ENCODE measurements at regions not wholly inside any gene's neighbourhood (a gene's known extent, or its start where the extent isn't known, plus 50 kb on each side); places are given as distances from the start of the nearest gene placed in this dataset.
A peak's percentile ranks its signal among the peaks of the same experiment; 100 is the strongest.

GRCh38 chr3:180743813-180744590, 64.7 kb upstream of the CCDC39 start:
- H3K56ac ChIP-seq (ENCODE audit: low read length), result no peak overlapping the region
- H3K27ac ChIP-seq (ENCODE audit: low read depth, low read length), result no peak overlapping the region
- no peaks in the 10 kb centered on the region for H3K27me3 ChIP-seq (ENCODE audit: insufficient read depth, low read length, poor library complexity)
- no CpG with 5 or more reads among the region's 18 CpGs for WGBS (ENCODE audit: extremely low coverage, insufficient coverage, low lambda C conversion rate)
- peaks cover 2% of the 10 kb centered on the region for H3K4me1 ChIP-seq (ENCODE audit: control insufficient read depth, low read depth, low read length)
- no peaks in the 10 kb centered on the region for H3K36me3 ChIP-seq (ENCODE audit: control insufficient read depth, insufficient read depth, low read length)
- no peak overlapping the region for H3K9ac ChIP-seq (ENCODE audit: low read length)
- no peak overlapping the region for H3K18ac ChIP-seq (ENCODE audit: low read length)
- H4K8ac ChIP-seq (ENCODE audit: low read depth, low read length), result no peak overlapping the region
- H2BK120ac ChIP-seq (ENCODE audit: low read depth, low read length), result no peak overlapping the region
- no peaks in the 10 kb centered on the region for H3K79me2 ChIP-seq (ENCODE audit: control insufficient read depth, insufficient read depth, low read length)
- H2BK15ac ChIP-seq (replicated peaks; ENCODE audit: low read depth), result no peak overlapping the region
- H2AK5ac ChIP-seq (ENCODE audit: low read length), result no peak overlapping the region
- H3K4me2 ChIP-seq (ENCODE audit: low read length), result no peak overlapping the region
- no peaks in the 10 kb centered on the region for H3K79me1 ChIP-seq (ENCODE audit: low read length)
- no peak overlapping the region for H3K23ac ChIP-seq (ENCODE audit: low read length)
- H2BK5ac ChIP-seq (ENCODE audit: low read length), result no peak overlapping the region
- DNase-seq, result peak; percentile 7
- no peak overlapping the region for H4K5ac ChIP-seq (ENCODE audit: low read length)
- no peak overlapping the region for H3K4me3 ChIP-seq (ENCODE audit: low read length)
- H3K4ac ChIP-seq (ENCODE audit: low read depth, low read length), result no peak overlapping the region

- no peak overlapping the region for H3K4ac ChIP-seq (ENCODE audit: low read depth, low read length)
- H4K8ac ChIP-seq (ENCODE audit: low read depth, low read length), result no peak overlapping the region
- no peak overlapping the region for H3K9ac ChIP-seq (ENCODE audit: low read length)
- H3K56ac ChIP-seq (ENCODE audit: low read length), result no peak overlapping the region
- no peak overlapping the region for H3K27ac ChIP-seq (ENCODE audit: low read depth, low read length)
- no peak overlapping the region for H3K4me3 ChIP-seq (ENCODE audit: low read length)
- no peak overlapping the region for H2BK120ac ChIP-seq (ENCODE audit: low read depth, low read length)
- no peak overlapping the region for H2BK5ac ChIP-seq (ENCODE audit: low read length)
- no peaks in the 10 kb centered on the region for H3K36me3 ChIP-seq (ENCODE audit: control insufficient read depth, insufficient read depth, low read length)
- no peak for DNase-seq
- H3K23ac ChIP-seq (ENCODE audit: low read length), result no peak overlapping the region
- no peak overlapping the region for H3K18ac ChIP-seq (ENCODE audit: low read length)
- no peak overlapping the region for H4K5ac ChIP-seq (ENCODE audit: low read length)
- no peak overlapping the region for H2BK15ac ChIP-seq (replicated peaks; ENCODE audit: low read depth)
- H3K79me1 ChIP-seq (ENCODE audit: low read length), result no peaks in the 10 kb centered on the region
- H2AK5ac ChIP-seq (ENCODE audit: low read length), result no peak overlapping the region
- no peaks in the 10 kb centered on the region for H3K27me3 ChIP-seq (ENCODE audit: insufficient read depth, low read length, poor library complexity)
- no peak overlapping the region for H3K4me2 ChIP-seq (ENCODE audit: low read length)
- peaks cover 2% of the 10 kb centered on the region for H3K4me1 ChIP-seq (ENCODE audit: control insufficient read depth, low read depth, low read length)
- no CpG with 5 or more reads among the region's 1 CpG for WGBS (ENCODE audit: extremely low coverage, insufficient coverage, low lambda C conversion rate)
- no peaks in the 10 kb centered on the region for H3K79me2 ChIP-seq (ENCODE audit: control insufficient read depth, insufficient read depth, low read length)
Measured at GRCh38 chr3:180747805-180748361, 68.6 kb upstream of the CCDC39 start.

DNA sequence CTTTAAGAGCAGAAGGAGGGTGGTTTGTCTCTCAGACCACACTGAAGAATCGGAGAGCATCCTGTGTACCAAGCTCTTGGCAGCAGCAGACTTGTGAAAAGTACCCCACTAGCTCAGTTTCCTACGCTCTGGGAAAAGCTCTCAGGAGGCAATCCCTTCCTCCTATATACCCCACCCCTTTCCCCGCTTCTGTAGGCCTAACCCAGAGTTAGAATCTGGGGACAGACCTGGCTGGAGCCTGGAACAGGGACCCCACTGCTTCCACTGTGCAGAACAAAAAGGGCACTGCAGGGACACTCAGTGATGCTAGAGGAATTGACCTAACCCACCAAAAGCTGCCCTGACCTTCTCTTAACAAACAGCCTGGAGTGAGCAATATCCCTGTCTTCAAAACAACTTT, 70.0 kb upstream of the CCDC39 start:
- H3K56ac ChIP-seq (ENCODE audit: low read length), result no peak overlapping the region
- no peaks in the 10 kb centered on the region for H3K79me2 ChIP-seq (ENCODE audit: control insufficient read depth, insufficient read depth, low read length)
- H2BK15ac ChIP-seq (replicated peaks; ENCODE audit: low read depth), result no peak overlapping the region
- no peak overlapping the region for H3K23ac ChIP-seq (ENCODE audit: low read length)
- H4K8ac ChIP-seq (ENCODE audit: low read depth, low read length), result no peak overlapping the region
- H3K36me3 ChIP-seq (ENCODE audit: control insufficient read depth, insufficient read depth, low read length), result no peaks in the 10 kb centered on the region
- H4K5ac ChIP-seq (ENCODE audit: low read length), result no peak overlapping the region
- no peak overlapping the region for H3K4ac ChIP-seq (ENCODE audit: low read depth, low read length)
- H2BK5ac ChIP-seq (ENCODE audit: low read length), result no peak overlapping the region
- H3K27ac ChIP-seq (ENCODE audit: low read depth, low read length), result no peak overlapping the region
- H3K4me3 ChIP-seq (ENCODE audit: low read length), result no peak overlapping the region
- no CpG with 5 or more reads among the region's 3 CpGs for WGBS (ENCODE audit: extremely low coverage, insufficient coverage, low lambda C conversion rate)
- H3K27me3 ChIP-seq (ENCODE audit: insufficient read depth, low read length, poor library complexity), result no peaks in the 10 kb centered on the region
- H3K4me1 ChIP-seq (ENCODE audit: control insufficient read depth, low read depth, low read length), result no peaks in the 10 kb centered on the region
- no peak overlapping the region for H2BK120ac ChIP-seq (ENCODE audit: low read depth, low read length)
- no peaks in the 10 kb centered on the region for H3K79me1 ChIP-seq (ENCODE audit: low read length)
- no peak overlapping the region for H3K4me2 ChIP-seq (ENCODE audit: low read length)
- no peak overlapping the region for H2AK5ac ChIP-seq (ENCODE audit: low read length)
- no peak overlapping the region for H3K18ac ChIP-seq (ENCODE audit: low read length)
- DNase-seq, result no peak
- no peak overlapping the region for H3K9ac ChIP-seq (ENCODE audit: low read length)

- Histone ChIP-seq H3K23ac (ENCODE audit: low read length) (no peak overlapping the region), H3K4me1 (ENCODE audit: control insufficient read depth, low read depth, low read length) (no peaks in the 10 kb centered on the region), H3K27ac (ENCODE audit: low read depth, low read length) (no peak overlapping the region), H2BK5ac (ENCODE audit: low read length) (no peak overlapping the region), H4K8ac (ENCODE audit: low read depth, low read length) (no peak overlapping the region), H3K79me2 (ENCODE audit: control insufficient read depth, insufficient read depth, low read length) (no peaks in the 10 kb centered on the region), H3K56ac (ENCODE audit: low read length) (no peak overlapping the region), H3K79me1 (ENCODE audit: low read length) (no peaks in the 10 kb centered on the region), H2BK15ac (replicated peaks; ENCODE audit: low read depth) (no peak overlapping the region), H3K18ac (ENCODE audit: low read length) (no peak overlapping the region), H3K27me3 (ENCODE audit: insufficient read depth, low read length, poor library complexity) (no peaks in the 10 kb centered on the region), H3K4ac (ENCODE audit: low read depth, low read length) (no peak overlapping the region), H3K9ac (ENCODE audit: low read length) (no peak overlapping the region), H3K4me2 (ENCODE audit: low read length) (no peak overlapping the region), H3K4me3 (ENCODE audit: low read length) (no peak overlapping the region), H4K5ac (ENCODE audit: low read length) (no peak overlapping the region), H2BK120ac (ENCODE audit: low read depth, low read length) (no peak overlapping the region), H3K36me3 (ENCODE audit: control insufficient read depth, insufficient read depth, low read length) (no peaks in the 10 kb centered on the region), H2AK5ac (ENCODE audit: low read length) (no peak overlapping the region)
- DNase-seq, result no peak
Measured at GRCh38 chr3:180749796-180750195, 70.5 kb upstream of the CCDC39 start.

- Histone ChIP-seq H3K56ac (ENCODE audit: low read length) (no peak overlapping the region), H3K27me3 (ENCODE audit: insufficient read depth, low read length, poor library complexity) (no peaks in the 10 kb centered on the region), H3K18ac (ENCODE audit: low read length) (no peak overlapping the region), H3K4ac (ENCODE audit: low read depth, low read length) (no peak overlapping the region), H3K9ac (ENCODE audit: low read length) (no peak overlapping the region), H3K27ac (ENCODE audit: low read depth, low read length) (no peak overlapping the region), H3K79me2 (ENCODE audit: control insufficient read depth, insufficient read depth, low read length) (no peaks in the 10 kb centered on the region), H3K4me1 (ENCODE audit: control insufficient read depth, low read depth, low read length) (no peaks in the 10 kb centered on the region), H3K79me1 (ENCODE audit: low read length) (no peaks in the 10 kb centered on the region), H4K8ac (ENCODE audit: low read depth, low read length) (no peak overlapping the region), H3K4me3 (ENCODE audit: low read length) (no peak overlapping the region), H3K4me2 (ENCODE audit: low read length) (no peak overlapping the region), H2BK120ac (ENCODE audit: low read depth, low read length) (no peak overlapping the region), H2BK5ac (ENCODE audit: low read length) (no peak overlapping the region), H2BK15ac (replicated peaks; ENCODE audit: low read depth) (no peak overlapping the region), H4K5ac (ENCODE audit: low read length) (no peak overlapping the region), H3K36me3 (ENCODE audit: control insufficient read depth, insufficient read depth, low read length) (no peaks in the 10 kb centered on the region), H3K23ac (ENCODE audit: low read length) (no peak overlapping the region), H2AK5ac (ENCODE audit: low read length) (no peak overlapping the region)
- DNase-seq, result peak; percentile 38
- WGBS (ENCODE audit: extremely low coverage, insufficient coverage, low lambda C conversion rate), result no CpG with 5 or more reads among the region's 2 CpGs
Measured at GRCh38 chr3:180755556-180755955, 76.3 kb upstream of the CCDC39 start.

- H3K79me1 ChIP-seq (ENCODE audit: low read length), result no peaks in the 10 kb centered on the region
- no peaks in the 10 kb centered on the region for H3K36me3 ChIP-seq (ENCODE audit: control insufficient read depth, insufficient read depth, low read length)
- no peak overlapping the region for H3K18ac ChIP-seq (ENCODE audit: low read length)
- H3K56ac ChIP-seq (ENCODE audit: low read length), result no peak overlapping the region
- no peak overlapping the region for H3K4ac ChIP-seq (ENCODE audit: low read depth, low read length)
- no peak for DNase-seq
- no peak overlapping the region for H4K5ac ChIP-seq (ENCODE audit: low read length)
- H2BK120ac ChIP-seq (ENCODE audit: low read depth, low read length), result no peak overlapping the region
- H3K23ac ChIP-seq (ENCODE audit: low read length), result no peak overlapping the region
- H3K4me1 ChIP-seq (ENCODE audit: control insufficient read depth, low read depth, low read length), result no peaks in the 10 kb centered on the region
- H2BK15ac ChIP-seq (replicated peaks; ENCODE audit: low read depth), result no peak overlapping the region
- H2BK5ac ChIP-seq (ENCODE audit: low read length), result no peak overlapping the region
- no peak overlapping the region for H3K4me2 ChIP-seq (ENCODE audit: low read length)
- H3K79me2 ChIP-seq (ENCODE audit: control insufficient read depth, insufficient read depth, low read length), result no peaks in the 10 kb centered on the region
- no peak overlapping the region for H3K27ac ChIP-seq (ENCODE audit: low read depth, low read length)
- H3K9ac ChIP-seq (ENCODE audit: low read length), result no peak overlapping the region
- H3K27me3 ChIP-seq (ENCODE audit: insufficient read depth, low read length, poor library complexity), result no peaks in the 10 kb centered on the region
- H4K8ac ChIP-seq (ENCODE audit: low read depth, low read length), result no peak overlapping the region
- WGBS (ENCODE audit: extremely low coverage, insufficient coverage, low lambda C conversion rate), result no CpG with 5 or more reads among the region's 4 CpGs
- no peak overlapping the region for H2AK5ac ChIP-seq (ENCODE audit: low read length)
- no peak overlapping the region for H3K4me3 ChIP-seq (ENCODE audit: low read length)
Measured at GRCh38 chr3:180762866-180763265, 83.6 kb upstream of the CCDC39 start.
